ENCODE measurements at regions not wholly inside any gene's neighbourhood (a gene's known extent, or its start where the extent isn't known, plus 50 kb on each side); places are given as distances from the start of the nearest gene placed in this dataset.

DNA sequence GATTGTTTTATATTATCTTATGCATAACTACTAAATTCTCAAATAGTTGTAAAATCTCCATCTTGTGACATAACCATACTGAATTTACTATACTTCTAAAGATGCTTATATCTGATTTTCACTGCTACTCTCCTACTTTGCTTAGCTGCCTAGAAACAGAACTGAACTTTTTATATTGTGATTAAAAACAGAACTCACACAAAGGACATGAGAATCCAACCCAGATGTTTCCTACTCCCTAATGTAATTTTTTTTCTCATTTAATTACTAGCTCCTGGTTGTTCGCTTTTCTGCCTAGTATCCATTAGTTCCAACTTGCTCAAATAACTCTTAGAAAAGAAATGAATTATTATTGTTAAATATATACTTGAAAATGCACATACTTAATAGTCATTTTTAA lies 283.5 kb upstream of the ACTRT1 start:
- DNase-seq = no peak

DNA sequence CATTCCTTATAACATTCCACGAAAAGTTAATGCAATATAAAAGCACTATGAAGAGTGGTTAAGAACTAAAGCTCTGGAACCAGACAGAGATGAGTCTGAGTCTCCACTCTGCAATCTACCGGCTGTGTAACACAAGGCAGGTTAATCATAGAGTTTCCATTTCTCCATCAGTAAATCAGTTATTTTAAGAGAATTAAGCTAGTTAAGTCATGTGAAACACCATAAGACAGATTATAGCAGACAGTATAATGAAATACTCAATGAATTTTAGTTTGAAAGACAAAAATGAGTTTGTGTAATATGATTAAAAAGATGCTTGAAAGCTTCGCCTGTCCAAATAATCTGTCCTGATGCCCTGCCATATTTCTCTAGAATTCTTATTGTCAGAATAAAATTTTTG lies 282.6 kb upstream of the ACTRT1 start:
- in situ Hi-C loops (cut with HindIII; ENCODE audit: low pct_ligation_motif_present, low pct_unique_long_range_greater_than_20kb, low sequenced_read_pairs) = no loop called here

More for the DNA sequence above, 283.5 kb upstream of the ACTRT1 start:
- in situ Hi-C loops (cut with HindIII; ENCODE audit: low pct_ligation_motif_present, low pct_unique_long_range_greater_than_20kb, low sequenced_read_pairs) = no loop called here

DNA sequence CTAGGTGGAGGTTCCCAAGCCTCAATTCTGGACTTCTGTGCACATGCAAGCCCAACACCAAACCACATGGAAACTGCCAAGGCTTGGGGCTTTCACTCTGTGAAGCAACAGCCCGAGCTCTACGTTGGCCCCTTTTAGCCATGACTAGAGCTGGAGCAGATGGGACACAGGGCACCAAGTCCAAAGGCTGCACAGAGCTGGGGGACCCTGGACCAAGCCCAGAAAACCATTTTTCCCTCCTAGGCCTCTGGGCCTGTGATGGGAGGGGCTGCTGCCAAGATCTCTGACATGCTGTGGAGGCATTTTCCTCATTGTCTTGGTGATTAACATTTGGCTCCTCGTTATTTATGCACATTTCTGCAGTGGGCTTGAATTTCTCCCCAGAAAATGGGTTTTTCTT lies 258.7 kb upstream of the ACTRT1 start:
- in situ Hi-C loops (cut with HindIII; ENCODE audit: low pct_ligation_motif_present, low pct_unique_long_range_greater_than_20kb, low sequenced_read_pairs) = no loop called here
- DNase-seq = no peak

More for the DNA sequence above, 282.6 kb upstream of the ACTRT1 start:
- DNase-seq = no peak

DNA sequence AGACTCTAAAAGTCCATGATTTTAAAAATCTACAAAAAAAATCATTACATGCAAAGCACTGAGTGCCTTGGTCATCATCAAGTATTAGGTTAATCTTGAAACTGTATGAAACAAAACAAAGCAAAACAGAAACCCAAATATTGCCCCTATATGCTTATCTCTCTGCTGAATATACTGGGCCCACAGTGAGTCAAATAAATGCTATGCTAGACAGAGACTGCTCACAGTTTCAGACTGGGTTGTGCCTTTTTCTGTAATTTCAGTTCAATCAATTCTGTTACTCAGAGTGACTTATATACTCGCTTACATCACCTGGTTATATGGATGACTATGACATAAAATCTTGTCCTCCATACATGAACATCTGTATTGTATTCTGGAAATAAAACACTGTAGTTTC lies 257.1 kb upstream of the ACTRT1 start:
- no peak for DNase-seq
- in situ Hi-C loops (cut with HindIII; ENCODE audit: low pct_ligation_motif_present, low pct_unique_long_range_greater_than_20kb, low sequenced_read_pairs) = no loop called here

DNA sequence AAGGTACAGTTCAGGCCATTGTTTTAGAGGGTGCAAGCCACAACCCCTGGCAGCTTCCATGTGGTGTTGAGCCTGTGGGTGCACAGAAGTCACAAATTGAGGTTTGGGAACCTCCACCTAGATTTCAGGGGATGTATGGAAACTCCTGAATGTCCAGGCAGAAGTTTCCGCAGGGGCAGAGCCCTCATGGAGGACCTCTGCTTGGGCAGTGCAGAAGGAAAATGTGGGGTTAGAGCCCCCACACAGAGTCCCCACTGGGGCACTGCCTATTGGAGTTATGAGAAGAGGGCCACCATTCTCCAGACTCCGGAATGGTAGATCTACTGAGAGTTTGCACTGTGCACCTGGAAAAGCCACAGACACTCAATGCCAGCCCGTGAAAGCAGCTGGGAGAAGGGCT lies 242.0 kb upstream of the ACTRT1 start:
- in situ Hi-C loops (cut with HindIII; ENCODE audit: low pct_ligation_motif_present, low pct_unique_long_range_greater_than_20kb, low sequenced_read_pairs) = no loop called here

DNA sequence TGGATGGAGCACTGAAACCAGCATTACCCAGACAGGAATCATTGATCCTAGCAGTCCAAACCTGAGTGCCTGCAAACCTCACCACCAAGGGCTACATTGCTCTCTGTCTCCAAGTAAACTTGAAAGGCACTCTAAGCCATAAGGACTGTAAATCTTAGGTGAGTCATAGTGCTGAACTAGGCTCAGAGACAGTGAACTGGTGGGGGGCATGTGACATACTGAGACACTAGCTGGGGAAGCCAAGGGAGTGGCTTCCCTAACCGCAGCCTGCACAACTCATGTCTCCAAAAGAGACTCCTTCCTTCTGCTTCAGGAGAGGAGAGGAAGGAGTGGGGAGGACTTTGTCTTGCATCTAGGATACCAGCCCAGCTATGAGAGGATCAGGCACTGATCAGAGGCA lies 235.5 kb upstream of the ACTRT1 start:
- DNase-seq = no peak
- in situ Hi-C loops (cut with HindIII; ENCODE audit: low pct_ligation_motif_present, low pct_unique_long_range_greater_than_20kb, low sequenced_read_pairs) = no loop called here

More for the DNA sequence above, 242.0 kb upstream of the ACTRT1 start:
- no peak for DNase-seq

DNA sequence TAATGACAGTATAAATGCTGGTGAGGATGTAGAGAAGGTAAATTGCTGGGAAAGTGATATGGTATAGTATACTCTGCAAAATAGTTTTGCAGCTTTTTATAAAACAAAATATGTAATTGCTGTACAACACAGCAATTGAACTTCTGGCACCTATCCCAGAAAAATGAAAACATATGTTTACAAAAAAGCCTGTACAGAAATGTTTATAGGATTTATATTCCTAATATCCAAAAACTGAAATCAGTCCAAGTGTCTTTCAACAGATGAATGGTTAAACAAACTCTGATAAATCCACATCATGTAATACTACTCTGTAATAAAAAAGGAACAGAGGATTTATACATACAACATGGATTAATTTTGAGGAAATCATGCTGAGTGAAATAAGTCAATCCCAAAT lies 198.4 kb upstream of the ACTRT1 start:
- in situ Hi-C loops (cut with HindIII; ENCODE audit: low pct_ligation_motif_present, low pct_unique_long_range_greater_than_20kb, low sequenced_read_pairs) = no loop called here
- no peak for DNase-seq

DNA sequence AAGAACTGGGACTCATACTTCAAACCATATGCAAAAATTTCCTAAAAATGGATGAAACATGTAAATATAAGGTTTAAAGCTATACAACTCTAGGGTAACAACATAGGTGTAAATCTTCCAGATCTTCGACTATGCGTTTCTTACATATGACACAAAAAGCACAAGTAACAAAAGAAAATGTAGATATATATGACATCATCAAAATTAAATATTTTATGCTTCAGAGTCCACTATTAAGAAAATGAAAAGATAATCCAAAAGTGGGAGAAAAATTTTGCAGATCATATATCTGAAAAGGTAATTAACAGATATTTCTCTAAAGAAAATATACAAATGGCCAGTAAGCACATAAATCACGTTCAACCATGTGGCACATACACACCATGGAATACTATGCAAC lies 164.2 kb upstream of the ACTRT1 start:
- in situ Hi-C loops (cut with HindIII; ENCODE audit: low pct_ligation_motif_present, low pct_unique_long_range_greater_than_20kb, low sequenced_read_pairs) = no loop called here
- no peak for DNase-seq

DNA sequence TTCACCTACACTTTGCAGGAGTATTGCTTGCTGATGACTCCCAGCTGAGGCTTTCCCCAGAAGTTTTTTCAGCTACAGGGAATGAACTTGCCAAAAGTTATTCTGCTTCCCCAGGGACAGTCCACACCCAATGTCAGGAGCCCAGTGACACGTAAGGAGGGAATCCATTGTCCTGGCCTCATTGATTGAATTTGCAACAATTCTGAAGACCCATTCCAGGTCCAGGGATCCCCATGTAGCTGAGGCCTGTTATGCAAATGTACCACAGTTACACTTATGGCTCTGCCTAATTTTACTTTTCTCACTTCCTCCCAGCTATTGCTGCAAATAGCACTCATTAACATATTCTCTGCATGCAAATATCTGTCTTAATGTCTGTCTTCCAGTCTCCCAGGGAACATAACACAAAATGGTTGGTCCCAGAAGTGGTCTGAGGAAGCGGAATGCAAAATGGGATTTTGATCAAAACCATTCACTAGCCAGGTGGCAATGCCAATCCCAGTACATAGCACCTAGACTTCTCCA lies 113.7 kb upstream of the ACTRT1 start:
- in situ Hi-C loops (cut with HindIII; ENCODE audit: low pct_ligation_motif_present, low pct_unique_long_range_greater_than_20kb, low sequenced_read_pairs) = no loop called here
- no peak for DNase-seq

DNA sequence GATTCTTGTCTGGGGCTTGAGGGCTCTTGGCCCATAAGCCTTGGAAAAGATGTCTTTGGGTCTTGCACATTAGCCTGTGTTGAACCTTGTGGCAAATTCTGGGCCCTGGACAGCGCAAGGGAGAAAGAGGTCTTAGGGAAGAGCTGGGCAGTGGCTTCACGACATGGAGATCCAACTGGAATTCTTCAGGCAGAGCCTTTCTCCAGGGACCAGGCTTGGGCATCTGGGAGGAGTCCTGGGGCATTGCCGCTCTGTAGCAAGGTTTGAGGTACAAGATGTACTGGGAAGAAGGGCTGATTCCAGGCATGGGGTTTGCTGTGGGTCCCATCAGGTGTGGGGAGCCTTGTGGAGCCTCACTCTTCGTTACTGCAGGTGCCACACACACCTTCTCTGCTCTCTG lies 104.0 kb upstream of the ACTRT1 start:
- DNase-seq = no peak
- in situ Hi-C loops (cut with HindIII; ENCODE audit: low pct_ligation_motif_present, low pct_unique_long_range_greater_than_20kb, low sequenced_read_pairs) = no loop called here

DNA sequence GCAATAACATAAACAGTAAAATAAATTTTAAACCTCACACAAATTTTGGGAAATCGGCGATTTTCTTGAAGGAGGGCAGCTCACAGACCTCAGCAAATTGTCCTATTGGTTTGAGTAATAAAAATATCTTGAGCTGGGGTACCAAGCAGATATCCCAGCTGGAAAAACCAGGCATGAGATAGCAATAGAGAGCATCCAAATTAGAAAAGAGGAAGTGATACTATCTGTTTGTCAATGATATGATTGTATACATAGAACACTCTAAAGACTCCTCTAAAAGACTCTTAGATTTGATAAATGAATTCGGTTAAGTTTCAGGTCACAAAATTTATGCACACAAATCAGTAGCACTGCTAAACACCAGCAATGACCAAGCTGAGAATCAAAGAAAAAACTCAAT lies 90.5 kb upstream of the ACTRT1 start:
- in situ Hi-C loops (cut with HindIII; ENCODE audit: low pct_ligation_motif_present, low pct_unique_long_range_greater_than_20kb, low sequenced_read_pairs) = no loop called here
- DNase-seq = no peak

DNA sequence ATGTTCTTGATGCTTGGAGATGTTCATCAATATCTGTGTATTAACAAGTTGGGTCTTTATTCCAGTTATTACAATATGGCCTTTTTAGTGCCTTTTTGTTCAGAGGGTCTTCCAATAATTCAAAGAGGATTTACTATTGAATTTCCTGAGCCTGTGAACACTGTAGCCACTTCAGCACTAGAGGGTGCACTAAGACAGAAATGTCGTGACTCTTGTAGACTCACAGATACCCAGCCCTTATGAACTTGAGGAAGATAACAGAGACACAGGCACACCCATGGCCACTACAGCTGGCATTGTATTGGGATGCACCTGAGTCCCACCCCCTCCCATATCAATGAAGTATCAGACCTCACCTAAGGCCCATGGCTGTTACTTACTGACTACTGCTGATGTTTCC lies 54.4 kb upstream of the ACTRT1 start:
- in situ Hi-C loops (cut with HindIII; ENCODE audit: low pct_ligation_motif_present, low pct_unique_long_range_greater_than_20kb, low sequenced_read_pairs) = no loop called here
- peak; percentile 34 for DNase-seq

DNA sequence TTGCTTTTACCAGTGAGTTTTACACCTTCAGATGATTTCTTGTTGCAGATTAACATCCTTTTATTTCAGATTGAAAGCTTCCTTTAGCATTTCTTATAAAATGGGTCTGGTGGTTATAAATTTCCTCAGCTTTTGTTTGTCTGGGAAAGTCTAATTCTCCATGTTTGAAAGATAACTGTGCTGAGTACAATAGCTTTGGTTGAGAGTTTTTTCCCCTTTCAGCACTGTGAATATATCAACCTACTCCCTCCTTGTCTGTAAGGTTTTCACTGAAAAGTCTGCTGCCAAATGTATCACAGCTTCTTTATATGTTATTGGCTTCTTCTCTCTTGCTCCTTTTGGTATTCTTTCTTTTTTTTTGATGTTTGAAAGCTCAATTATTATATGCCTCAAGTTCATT lies 53.5 kb upstream of the ACTRT1 start:
- no peak for DNase-seq
- in situ Hi-C loops (cut with HindIII; ENCODE audit: low pct_ligation_motif_present, low pct_unique_long_range_greater_than_20kb, low sequenced_read_pairs) = no loop called here

Data from ACHN (cell line).